ENCODE measurements at regions not wholly inside any gene's neighbourhood (a gene's known extent, or its start where the extent isn't known, plus 50 kb on each side); places are given as distances from the start of the nearest gene placed in this dataset.

- no peak for TF ChIP-seq POLR2A (IDR thresholded peaks at IDR 0.05)
- TF ChIP-seq CTCF (IDR thresholded peaks at IDR 0.05) = no peak
Measured at GRCh38 chr2:64237266-64237665, 93.0 kb upstream of the PELI1 start.
